HepG2 (cell line): ENCODE measurements at regions not wholly inside any gene's neighbourhood (a gene's known extent, or its start where the extent isn't known, plus 50 kb on each side); places are given as distances from the start of the nearest gene placed in this dataset.

Experiments
- ADNP ChIP-seq: sonication (generic); formaldehyde crosslinking; IDR thresholded peaks from 2 replicates; pipeline ENCODE4 v1.4.0; 2020; ENCODE audit warnings: missing genetic modification reagents
- CEBPB ChIP-seq: IDR thresholded peaks from 2 replicates; pipeline ENCODE4 v1.6.1; 2011; ENCODE audit warnings: low read depth, low read length, improper control_type of control experiment, borderline replicate concordance
- EP300 ChIP-seq, 3 experiments: sonication (generic) in 1 of 3; formaldehyde crosslinking in 1 of 3; IDR thresholded peaks; 2 replicates each; pipeline versions ENCODE4 v1.5.1 to v1.6.1; 2011 to 2020; ENCODE audit warnings: low read depth in 2 of 3, low read length in 2 of 3, borderline replicate concordance in 1 of 3, improper control_type of control experiment in 1 of 3, mild to moderate bottlenecking in 1 of 3, missing genetic modification reagents in 1 of 3, moderate library complexity in 1 of 3
- LCORL ChIP-seq, 2 experiments: fragments of 450-650 bp in 1 of 2; sonication (generic) in 1 of 2; formaldehyde crosslinking in 1 of 2; IDR thresholded peaks; 2 replicates each; pipeline versions ENCODE4 v1.5.0 to v1.6.1; 2017 to 2020; ENCODE audit warnings: antibody characterized with exemption in 1 of 2, missing genetic modification reagents in 1 of 2
- SNRNP70 ChIP-seq: fragments of 200-400 bp; formaldehyde crosslinking; IDR thresholded peaks from 2 replicates; pipeline ENCODE4 v1.6.1; 2017; ENCODE audit warnings: mild to moderate bottlenecking, low read depth, low read length, moderate library complexity
- ZNF614 ChIP-seq: IDR thresholded peaks from 2 replicates; pipeline ENCODE4 v1.6.1; 2018; ENCODE audit warnings: missing biosample characterization, missing genetic modification reagents, inconsistent platforms, borderline replicate concordance
- ZNF710 ChIP-seq: sonication (generic); formaldehyde crosslinking; IDR thresholded peaks from 2 replicates; pipeline ENCODE4 v1.5.0; 2020; ENCODE audit warnings: mild to moderate bottlenecking, missing genetic modification reagents, borderline replicate concordance
- TF ChIP-seq, protein P1 (sequence below): sonication (generic); formaldehyde crosslinking; IDR thresholded peaks from 2 replicates; pipeline ENCODE4 v1.4.0; 2020; ENCODE audit warnings: missing genetic modification reagents, borderline replicate concordance
- TF ChIP-seq, protein P2 (sequence below): sonication (generic); formaldehyde crosslinking; conservative IDR thresholded peaks from 2 replicates; pipeline ENCODE4 v1.4.0; 2020; ENCODE audit warnings: mild to moderate bottlenecking, missing genetic modification reagents, moderate library complexity
- TF ChIP-seq, protein P3 (sequence below): IDR thresholded peaks from 2 replicates; pipeline ENCODE4 v1.4.0; 2020; ENCODE audit warnings: mild to moderate bottlenecking, missing genetic modification reagents
- TF ChIP-seq, protein P4 (sequence below): sonication (generic); formaldehyde crosslinking; IDR thresholded peaks from 2 replicates; pipeline ENCODE4 v1.5.1; 2020; ENCODE audit warnings: missing genetic modification reagents, mild to moderate bottlenecking, borderline replicate concordance

DNA sequence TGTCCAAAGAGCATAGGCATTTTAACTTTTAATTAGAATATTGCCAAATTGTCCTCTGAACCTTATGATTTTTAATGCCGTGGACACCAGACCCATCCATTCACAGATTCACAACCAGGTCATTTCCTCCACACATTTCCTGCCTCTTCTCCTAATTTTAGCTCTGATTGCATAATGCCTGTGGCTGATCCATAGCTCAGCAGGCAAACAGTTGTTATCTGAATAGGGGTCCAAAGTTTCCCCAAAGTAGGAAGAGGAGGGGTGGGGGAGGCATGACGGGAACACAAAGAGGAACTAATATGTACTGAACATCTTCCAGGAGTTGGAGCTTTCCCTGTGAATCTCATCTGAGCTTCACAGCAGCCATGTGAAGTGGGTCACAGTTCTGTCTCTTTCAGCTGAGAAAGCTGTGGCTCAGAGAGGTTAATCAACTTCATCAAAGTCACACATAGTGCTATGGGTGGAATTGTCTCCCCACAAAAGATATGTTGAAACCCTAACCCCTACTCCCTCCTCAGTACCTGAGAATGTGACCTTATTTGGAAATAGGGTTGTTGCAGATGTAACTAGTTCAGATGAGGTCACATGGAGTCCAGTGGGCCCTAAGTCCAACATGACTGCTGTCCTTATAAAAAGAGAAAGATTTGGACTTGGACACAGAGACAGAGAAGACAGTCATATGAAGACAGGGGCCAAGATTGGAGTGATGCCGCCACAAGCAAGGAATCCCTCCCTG is 106.7 kb upstream of the AGBL1 start (continued):
- TF ChIP-seq, protein P1, sequence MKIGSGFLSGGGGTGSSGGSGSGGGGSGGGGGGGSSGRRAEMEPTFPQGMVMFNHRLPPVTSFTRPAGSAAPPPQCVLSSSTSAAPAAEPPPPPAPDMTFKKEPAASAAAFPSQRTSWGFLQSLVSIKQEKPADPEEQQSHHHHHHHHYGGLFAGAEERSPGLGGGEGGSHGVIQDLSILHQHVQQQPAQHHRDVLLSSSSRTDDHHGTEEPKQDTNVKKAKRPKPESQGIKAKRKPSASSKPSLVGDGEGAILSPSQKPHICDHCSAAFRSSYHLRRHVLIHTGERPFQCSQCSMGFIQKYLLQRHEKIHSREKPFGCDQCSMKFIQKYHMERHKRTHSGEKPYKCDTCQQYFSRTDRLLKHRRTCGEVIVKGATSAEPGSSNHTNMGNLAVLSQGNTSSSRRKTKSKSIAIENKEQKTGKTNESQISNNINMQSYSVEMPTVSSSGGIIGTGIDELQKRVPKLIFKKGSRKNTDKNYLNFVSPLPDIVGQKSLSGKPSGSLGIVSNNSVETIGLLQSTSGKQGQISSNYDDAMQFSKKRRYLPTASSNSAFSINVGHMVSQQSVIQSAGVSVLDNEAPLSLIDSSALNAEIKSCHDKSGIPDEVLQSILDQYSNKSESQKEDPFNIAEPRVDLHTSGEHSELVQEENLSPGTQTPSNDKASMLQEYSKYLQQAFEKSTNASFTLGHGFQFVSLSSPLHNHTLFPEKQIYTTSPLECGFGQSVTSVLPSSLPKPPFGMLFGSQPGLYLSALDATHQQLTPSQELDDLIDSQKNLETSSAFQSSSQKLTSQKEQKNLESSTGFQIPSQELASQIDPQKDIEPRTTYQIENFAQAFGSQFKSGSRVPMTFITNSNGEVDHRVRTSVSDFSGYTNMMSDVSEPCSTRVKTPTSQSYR (CRISPR knock-in tag) = no peak
- TF ChIP-seq LCORL (IDR thresholded peaks at IDR 0.05) = no peak
- peak; percentile 81; the same call in 1 of the 2 replicates for TF ChIP-seq LCORL (CRISPR knock-in tag; IDR thresholded peaks at IDR 0.05)
- TF ChIP-seq, protein P2, sequence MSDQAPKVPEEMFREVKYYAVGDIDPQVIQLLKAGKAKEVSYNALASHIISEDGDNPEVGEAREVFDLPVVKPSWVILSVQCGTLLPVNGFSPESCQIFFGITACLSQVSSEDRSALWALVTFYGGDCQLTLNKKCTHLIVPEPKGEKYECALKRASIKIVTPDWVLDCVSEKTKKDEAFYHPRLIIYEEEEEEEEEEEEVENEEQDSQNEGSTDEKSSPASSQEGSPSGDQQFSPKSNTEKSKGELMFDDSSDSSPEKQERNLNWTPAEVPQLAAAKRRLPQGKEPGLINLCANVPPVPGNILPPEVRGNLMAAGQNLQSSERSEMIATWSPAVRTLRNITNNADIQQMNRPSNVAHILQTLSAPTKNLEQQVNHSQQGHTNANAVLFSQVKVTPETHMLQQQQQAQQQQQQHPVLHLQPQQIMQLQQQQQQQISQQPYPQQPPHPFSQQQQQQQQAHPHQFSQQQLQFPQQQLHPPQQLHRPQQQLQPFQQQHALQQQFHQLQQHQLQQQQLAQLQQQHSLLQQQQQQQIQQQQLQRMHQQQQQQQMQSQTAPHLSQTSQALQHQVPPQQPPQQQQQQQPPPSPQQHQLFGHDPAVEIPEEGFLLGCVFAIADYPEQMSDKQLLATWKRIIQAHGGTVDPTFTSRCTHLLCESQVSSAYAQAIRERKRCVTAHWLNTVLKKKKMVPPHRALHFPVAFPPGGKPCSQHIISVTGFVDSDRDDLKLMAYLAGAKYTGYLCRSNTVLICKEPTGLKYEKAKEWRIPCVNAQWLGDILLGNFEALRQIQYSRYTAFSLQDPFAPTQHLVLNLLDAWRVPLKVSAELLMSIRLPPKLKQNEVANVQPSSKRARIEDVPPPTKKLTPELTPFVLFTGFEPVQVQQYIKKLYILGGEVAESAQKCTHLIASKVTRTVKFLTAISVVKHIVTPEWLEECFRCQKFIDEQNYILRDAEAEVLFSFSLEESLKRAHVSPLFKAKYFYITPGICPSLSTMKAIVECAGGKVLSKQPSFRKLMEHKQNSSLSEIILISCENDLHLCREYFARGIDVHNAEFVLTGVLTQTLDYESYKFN (CRISPR knock-in tag) = peak; percentile 51; the same call in 1 of the 2 replicates
- TF ChIP-seq SNRNP70 = no peak
- TF ChIP-seq ZNF614 (CRISPR knock-in tag) = no peak
- TF ChIP-seq, protein P3, sequence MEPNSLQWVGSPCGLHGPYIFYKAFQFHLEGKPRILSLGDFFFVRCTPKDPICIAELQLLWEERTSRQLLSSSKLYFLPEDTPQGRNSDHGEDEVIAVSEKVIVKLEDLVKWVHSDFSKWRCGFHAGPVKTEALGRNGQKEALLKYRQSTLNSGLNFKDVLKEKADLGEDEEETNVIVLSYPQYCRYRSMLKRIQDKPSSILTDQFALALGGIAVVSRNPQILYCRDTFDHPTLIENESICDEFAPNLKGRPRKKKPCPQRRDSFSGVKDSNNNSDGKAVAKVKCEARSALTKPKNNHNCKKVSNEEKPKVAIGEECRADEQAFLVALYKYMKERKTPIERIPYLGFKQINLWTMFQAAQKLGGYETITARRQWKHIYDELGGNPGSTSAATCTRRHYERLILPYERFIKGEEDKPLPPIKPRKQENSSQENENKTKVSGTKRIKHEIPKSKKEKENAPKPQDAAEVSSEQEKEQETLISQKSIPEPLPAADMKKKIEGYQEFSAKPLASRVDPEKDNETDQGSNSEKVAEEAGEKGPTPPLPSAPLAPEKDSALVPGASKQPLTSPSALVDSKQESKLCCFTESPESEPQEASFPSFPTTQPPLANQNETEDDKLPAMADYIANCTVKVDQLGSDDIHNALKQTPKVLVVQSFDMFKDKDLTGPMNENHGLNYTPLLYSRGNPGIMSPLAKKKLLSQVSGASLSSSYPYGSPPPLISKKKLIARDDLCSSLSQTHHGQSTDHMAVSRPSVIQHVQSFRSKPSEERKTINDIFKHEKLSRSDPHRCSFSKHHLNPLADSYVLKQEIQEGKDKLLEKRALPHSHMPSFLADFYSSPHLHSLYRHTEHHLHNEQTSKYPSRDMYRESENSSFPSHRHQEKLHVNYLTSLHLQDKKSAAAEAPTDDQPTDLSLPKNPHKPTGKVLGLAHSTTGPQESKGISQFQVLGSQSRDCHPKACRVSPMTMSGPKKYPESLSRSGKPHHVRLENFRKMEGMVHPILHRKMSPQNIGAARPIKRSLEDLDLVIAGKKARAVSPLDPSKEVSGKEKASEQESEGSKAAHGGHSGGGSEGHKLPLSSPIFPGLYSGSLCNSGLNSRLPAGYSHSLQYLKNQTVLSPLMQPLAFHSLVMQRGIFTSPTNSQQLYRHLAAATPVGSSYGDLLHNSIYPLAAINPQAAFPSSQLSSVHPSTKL = peak; percentile 47; the same call in 1 of the 2 replicates
- TF ChIP-seq ADNP (CRISPR knock-in tag) = no peak
- TF ChIP-seq ZNF710 (CRISPR knock-in tag) = peak; percentile 14; the same call in 1 of the 2 replicates
- peak; percentile 72; the same call in 1 of the 2 replicates for TF ChIP-seq CEBPB
- peak in 1 of 2 experiments; percentile 54; a peak in 1 of 4 replicates for TF ChIP-seq EP300 (IDR thresholded peaks at IDR 0.05; ENCODE audit: low read depth in 2 of 2, low read length in 2 of 2)
- TF ChIP-seq EP300 (CRISPR knock-in tag; IDR thresholded peaks at IDR 0.05; ENCODE audit: borderline replicate concordance) = no peak
- TF ChIP-seq, protein P4, sequence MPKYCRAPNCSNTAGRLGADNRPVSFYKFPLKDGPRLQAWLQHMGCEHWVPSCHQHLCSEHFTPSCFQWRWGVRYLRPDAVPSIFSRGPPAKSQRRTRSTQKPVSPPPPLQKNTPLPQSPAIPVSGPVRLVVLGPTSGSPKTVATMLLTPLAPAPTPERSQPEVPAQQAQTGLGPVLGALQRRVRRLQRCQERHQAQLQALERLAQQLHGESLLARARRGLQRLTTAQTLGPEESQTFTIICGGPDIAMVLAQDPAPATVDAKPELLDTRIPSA (CRISPR knock-in tag) = no peak
